A549 (cell line): ENCODE measurements at regions not wholly inside any gene's neighbourhood (a gene's known extent, or its start where the extent isn't known, plus 50 kb on each side); places are given as distances from the start of the nearest gene placed in this dataset.

Experiments
- ATOH8 ChIP-seq: fragments of 250-450 bp; sonication (Bioruptor Pico); IDR thresholded peaks from 2 replicates; pipeline ENCODE4 v1.5.0; 2020; ENCODE audit warnings: low read depth, mild to moderate bottlenecking, moderate library complexity
- CHD2 ChIP-seq: fragments of 150-350 bp; IDR thresholded peaks from 2 replicates; pipeline ENCODE4 v1.6.1; 2014; ENCODE audit warnings: low read length; ENCODE audit not compliant: partially characterized antibody
- CTCF ChIP-seq: fragments of >200 bp; sonication (Bioruptor Twin); formaldehyde crosslinking; IDR thresholded peaks from 3 replicates; pipeline ENCODE4 v1.5.1; 2016
- EP300 ChIP-seq, 2 experiments: fragments of >200 bp; sonication (Bioruptor Twin); formaldehyde crosslinking; IDR thresholded peaks; 2 replicates in 1 of 2; 3 replicates in 1 of 2; pipeline ENCODE4 v1.6.1; 2016 to 2017
- FOSL2 ChIP-seq, 2 experiments: fragments of 450-650 bp in 1 of 2; fragments of >200 bp in 1 of 2; sonication (Bioruptor Twin) in 1 of 2; formaldehyde crosslinking; IDR thresholded peaks; 2 replicates each; pipeline versions ENCODE4 v1.5.0 to v1.6.1; 2016 to 2020; ENCODE audit warnings: mild to moderate bottlenecking in 1 of 2, moderate library complexity in 1 of 2
- MAX ChIP-seq: IDR thresholded peaks from 2 replicates; pipeline ENCODE4 v1.6.1; 2012
- MAZ ChIP-seq: fragments of 150-350 bp; IDR thresholded peaks from 2 replicates; pipeline ENCODE4 v1.6.1; 2014; ENCODE audit warnings: antibody characterized with exemption, low read depth, low read length, borderline replicate concordance
- MYC ChIP-seq: IDR thresholded peaks from 2 replicates; pipeline ENCODE4 v1.6.1; 2012; ENCODE audit warnings: mild to moderate bottlenecking, inconsistent platforms, low read length, improper control_type of control experiment, borderline replicate concordance
- PBX3 ChIP-seq: IDR thresholded peaks from 2 replicates; pipeline ENCODE4 v1.6.1; 2012
- POLR2A ChIP-seq: IDR thresholded peaks from 2 replicates; pipeline ENCODE4 v1.6.1; 2012; ENCODE audit warnings: mild to moderate bottlenecking, low read length
- RAD21 ChIP-seq, 2 experiments: fragments of >200 bp in 1 of 2; sonication (Bioruptor Twin) in 1 of 2; formaldehyde crosslinking in 1 of 2; IDR thresholded peaks in 1 of 2; conservative IDR thresholded peaks in 1 of 2; 2 replicates in 1 of 2; 3 replicates in 1 of 2; pipeline ENCODE4 v1.6.1; 2012 to 2018; ENCODE audit warnings: inconsistent platforms in 1 of 2
- RCOR1 ChIP-seq: fragments of 150-350 bp; IDR thresholded peaks from 2 replicates; pipeline ENCODE4 v1.6.1; 2014; ENCODE audit warnings: antibody characterized with exemption, low read length, low read depth
- RNF2 ChIP-seq: fragments of 200-600 bp; sonication (generic); IDR thresholded peaks from 2 replicates; pipeline ENCODE4 v1.6.1; 2016; ENCODE audit warnings: low read depth, mild to moderate bottlenecking, antibody characterized with exemption, moderate library complexity, borderline replicate concordance
- ZFP36 ChIP-seq: fragments of 450-650 bp; IDR thresholded peaks from 2 replicates; pipeline ENCODE4 v1.6.1; 2014; ENCODE audit warnings: borderline replicate concordance; ENCODE audit not compliant: partially characterized antibody

GRCh38 chr5:142253938-142254337, 70.9 kb downstream of the SPRY4 start:
- TF ChIP-seq MAX (no peak), EP300 (IDR thresholded peaks at IDR 0.05) (no peak), CTCF (no peak), MAZ (no peak), RAD21 (conservative IDR thresholded peaks at IDR 0.05 in 1 of 2, IDR thresholded peaks at IDR 0.05 in 1 of 2) (no peak), CHD2 (no peak), MYC (no peak), RNF2 (no peak), POLR2A (no peak), FOSL2 (IDR thresholded peaks at IDR 0.05) (no peak), FOSL2 (CRISPR knock-in tag; IDR thresholded peaks at IDR 0.05) (no peak), PBX3 (no peak), ATOH8 (CRISPR knock-in tag) (no peak), ZFP36 (no peak), RCOR1 (no peak)
